H1 (cell line): ENCODE measurements at regions not wholly inside any gene's neighbourhood (a gene's known extent, or its start where the extent isn't known, plus 50 kb on each side); places are given as distances from the start of the nearest gene placed in this dataset.

Source experiments
- CHD2 ChIP-seq: IDR thresholded peaks from 2 replicates; pipeline ENCODE4 v1.6.1; 2012; ENCODE audit warnings: low read length, improper control_type of control experiment
- POLR2A ChIP-seq, 2 experiments: IDR thresholded peaks; 1 replicate in 1 of 2; 2 replicates in 1 of 2; pipeline ENCODE4 v1.6.1; 2011; ENCODE audit warnings: low read depth in 2 of 2, low read length in 2 of 2, mild to moderate bottlenecking in 2 of 2; ENCODE audit errors: control extremely low read depth in 1 of 2
- POLR2AphosphoS5 ChIP-seq: IDR thresholded peaks from 2 replicates; pipeline ENCODE4 v1.6.1; 2011; ENCODE audit warnings: low read depth, low read length
- TF ChIP-seq, protein P1 (sequence below), 3 experiments: IDR thresholded peaks; 1 replicate in 2 of 3; 2 replicates in 1 of 3; pipeline versions ENCODE4 v1.5.1 to v1.6.1; 2011; ENCODE audit warnings: low read length in 3 of 3, mild to moderate bottlenecking in 3 of 3, inconsistent platforms in 2 of 3, low read depth in 1 of 3, moderate library complexity in 1 of 3; ENCODE audit not compliant: insufficient read depth in 1 of 3; ENCODE audit errors: control extremely low read depth in 1 of 3

GRCh38 chr18:45435810-45436209 lies 179.5 kb upstream of the SLC14A2 start:
- TF ChIP-seq POLR2AphosphoS5: no peak
- no peak for TF ChIP-seq POLR2A (IDR thresholded peaks at IDR 0.05; ENCODE audit: control extremely low read depth in 1 of 2, low read depth in 2 of 2, low read length in 2 of 2)
- no peak for TF ChIP-seq CHD2
- TF ChIP-seq, protein P1, sequence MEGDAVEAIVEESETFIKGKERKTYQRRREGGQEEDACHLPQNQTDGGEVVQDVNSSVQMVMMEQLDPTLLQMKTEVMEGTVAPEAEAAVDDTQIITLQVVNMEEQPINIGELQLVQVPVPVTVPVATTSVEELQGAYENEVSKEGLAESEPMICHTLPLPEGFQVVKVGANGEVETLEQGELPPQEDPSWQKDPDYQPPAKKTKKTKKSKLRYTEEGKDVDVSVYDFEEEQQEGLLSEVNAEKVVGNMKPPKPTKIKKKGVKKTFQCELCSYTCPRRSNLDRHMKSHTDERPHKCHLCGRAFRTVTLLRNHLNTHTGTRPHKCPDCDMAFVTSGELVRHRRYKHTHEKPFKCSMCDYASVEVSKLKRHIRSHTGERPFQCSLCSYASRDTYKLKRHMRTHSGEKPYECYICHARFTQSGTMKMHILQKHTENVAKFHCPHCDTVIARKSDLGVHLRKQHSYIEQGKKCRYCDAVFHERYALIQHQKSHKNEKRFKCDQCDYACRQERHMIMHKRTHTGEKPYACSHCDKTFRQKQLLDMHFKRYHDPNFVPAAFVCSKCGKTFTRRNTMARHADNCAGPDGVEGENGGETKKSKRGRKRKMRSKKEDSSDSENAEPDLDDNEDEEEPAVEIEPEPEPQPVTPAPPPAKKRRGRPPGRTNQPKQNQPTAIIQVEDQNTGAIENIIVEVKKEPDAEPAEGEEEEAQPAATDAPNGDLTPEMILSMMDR (IDR thresholded peaks at IDR 0.05; ENCODE audit: control extremely low read depth in 1 of 3, insufficient read depth in 1 of 3, low read depth in 1 of 3, low read length in 3 of 3): no peak
